Kidney (tissue), 13 donors: ENCODE measurements at regions not wholly inside any gene's neighbourhood (a gene's known extent, or its start where the extent isn't known, plus 50 kb on each side); places are given as distances from the start of the nearest gene placed in this dataset.

Source experiments
- DNase-seq, 5 donors: peaks; one replicate each; pipeline ENCODE4 v3.0.0-alpha.2; 2013 to 2020
- FAIRE-seq: peaks from 2 replicates; lab custom pipeline; 2012; peaks lifted over from hg19 to GRCh38; lab: Jason Lieb, UNC
- H3K27ac ChIP-seq, 2 donors: one replicate each; pipeline ENCODE4 v1.7.0; 2013; ENCODE audit warnings: low read depth in 2 of 2, low read length in 2 of 2, inconsistent platforms in 1 of 2
- H3K27me3 ChIP-seq: one replicate; pipeline ENCODE4 v1.7.1; 2013; ENCODE audit warnings: low read length, inconsistent platforms; ENCODE audit not compliant: control insufficient read depth, insufficient read depth
- H3K36me3 ChIP-seq, 3 donors: one replicate each; pipeline versions ENCODE4 v1.7.0 to v1.7.1; 2013; ENCODE audit warnings: low read length in 3 of 3, control low read depth in 1 of 3, inconsistent platforms in 1 of 3; ENCODE audit not compliant: insufficient read depth in 3 of 3, control insufficient read depth in 2 of 3
- H3K4me1 ChIP-seq, 3 donors: one replicate each; pipeline versions ENCODE4 v1.7.0 to v1.7.1; 2013; ENCODE audit warnings: low read length in 3 of 3, inconsistent platforms in 1 of 3, low read depth in 1 of 3; ENCODE audit not compliant: control insufficient read depth in 2 of 3, insufficient read depth in 2 of 3
- H3K4me3 ChIP-seq, 3 donors: one replicate each; pipeline versions ENCODE4 v1.7.0 to v1.8.1; 2013; ENCODE audit warnings: low read length in 3 of 3, control low read depth in 1 of 3, inconsistent platforms in 1 of 3
- H3K9ac ChIP-seq, 3 donors: one replicate each; pipeline versions ENCODE4 v1.7.0 to v1.7.1; 2013; ENCODE audit warnings: low read length in 3 of 3, control low read depth in 1 of 3, inconsistent platforms in 1 of 3
- H3K9me3 ChIP-seq, 3 donors: one replicate each; pipeline versions ENCODE4 v1.7.0 to v1.7.1; 2013; ENCODE audit warnings: low read length in 3 of 3, control low read depth in 1 of 3, inconsistent platforms in 1 of 3; ENCODE audit not compliant: control insufficient read depth in 2 of 3, insufficient read depth in 1 of 3
- intact Hi-C: fragments of 100-400 bp; cut with DNase I; formaldehyde crosslinking; loops from one replicate; pipeline ENCODE4 v1.11.1; 2022
- TF ChIP-seq, protein P1 (sequence below): IDR thresholded peaks from 3 replicates; pipeline ENCODE4 v1.5.1; 2012; ENCODE audit warnings: mild to moderate bottlenecking, moderate library complexity, borderline replicate concordance; ENCODE audit not compliant: insufficient read depth; ENCODE audit errors: extremely low read depth
- donor health status: control.
- donor health status: control.
- donor health status: control.
- donor health status: control.
- donor health status: control.
- donor health status: DM: yes; HTN: yes; CAD: no.
- donor health status: Normal renal cell carcinoma (clear cell type).

DNA sequence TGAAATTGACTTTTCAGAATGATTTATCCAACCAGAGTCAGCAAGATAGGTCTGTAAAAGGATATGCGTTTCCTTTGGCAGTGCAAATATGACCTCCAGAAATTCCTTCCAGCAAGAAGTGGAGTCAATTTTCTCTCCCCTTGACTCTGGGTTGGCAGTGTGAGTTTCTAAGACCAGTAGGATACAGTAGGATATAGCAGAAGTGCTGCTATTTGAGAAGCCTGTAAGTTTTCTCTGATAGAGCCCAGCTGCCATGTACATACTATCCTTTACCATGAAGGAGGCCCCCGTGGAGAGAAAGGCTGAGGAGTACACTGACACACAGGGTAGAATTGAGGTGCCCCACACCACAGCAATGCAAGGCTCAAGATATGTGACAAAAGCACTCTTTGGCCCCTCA is 409.1 kb upstream of the PDZRN3 start:
- Histone ChIP-seq H3K4me3 (no peak overlapping the region), H3K9ac (no peak overlapping the region), H3K27ac (no peak overlapping the region), H3K9me3 (no peaks in the 10 kb centered on the region), H3K4me1 (no peaks in the 10 kb centered on the region), H3K27me3 (no peaks in the 10 kb centered on the region), H3K36me3 (no peaks in the 10 kb centered on the region)
- intact Hi-C loops, result no loop called here
- TF ChIP-seq, protein P1, sequence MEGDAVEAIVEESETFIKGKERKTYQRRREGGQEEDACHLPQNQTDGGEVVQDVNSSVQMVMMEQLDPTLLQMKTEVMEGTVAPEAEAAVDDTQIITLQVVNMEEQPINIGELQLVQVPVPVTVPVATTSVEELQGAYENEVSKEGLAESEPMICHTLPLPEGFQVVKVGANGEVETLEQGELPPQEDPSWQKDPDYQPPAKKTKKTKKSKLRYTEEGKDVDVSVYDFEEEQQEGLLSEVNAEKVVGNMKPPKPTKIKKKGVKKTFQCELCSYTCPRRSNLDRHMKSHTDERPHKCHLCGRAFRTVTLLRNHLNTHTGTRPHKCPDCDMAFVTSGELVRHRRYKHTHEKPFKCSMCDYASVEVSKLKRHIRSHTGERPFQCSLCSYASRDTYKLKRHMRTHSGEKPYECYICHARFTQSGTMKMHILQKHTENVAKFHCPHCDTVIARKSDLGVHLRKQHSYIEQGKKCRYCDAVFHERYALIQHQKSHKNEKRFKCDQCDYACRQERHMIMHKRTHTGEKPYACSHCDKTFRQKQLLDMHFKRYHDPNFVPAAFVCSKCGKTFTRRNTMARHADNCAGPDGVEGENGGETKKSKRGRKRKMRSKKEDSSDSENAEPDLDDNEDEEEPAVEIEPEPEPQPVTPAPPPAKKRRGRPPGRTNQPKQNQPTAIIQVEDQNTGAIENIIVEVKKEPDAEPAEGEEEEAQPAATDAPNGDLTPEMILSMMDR, result no peak
- DNase-seq, result peak in 3 of 5 donors; percentile 48 to 80 (median 75)
- no peak for FAIRE-seq

DNA sequence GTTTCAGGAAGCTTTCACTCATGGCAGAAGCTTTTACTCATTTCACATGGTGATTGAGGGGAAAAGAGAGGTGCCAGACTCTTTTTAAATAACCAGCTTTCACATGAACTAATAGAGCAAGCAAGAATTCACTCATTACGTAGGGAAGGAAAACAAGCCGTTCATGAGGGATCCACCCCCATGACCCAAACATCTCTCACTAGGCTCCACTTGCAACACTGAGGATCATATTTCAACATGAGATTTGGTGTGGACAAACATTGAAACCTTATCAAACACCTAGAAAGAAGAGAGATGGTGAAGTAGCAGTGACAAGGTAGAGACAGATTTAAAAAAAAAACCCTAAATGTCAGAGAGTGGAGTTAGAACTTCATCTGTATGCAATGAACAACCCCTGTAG is 408.6 kb upstream of the PDZRN3 start:
- Histone ChIP-seq H3K27ac (no peak overlapping the region), H3K36me3 (no peaks in the 10 kb centered on the region), H3K9ac (no peak overlapping the region), H3K9me3 (no peaks in the 10 kb centered on the region), H3K27me3 (no peaks in the 10 kb centered on the region), H3K4me3 (no peak overlapping the region), H3K4me1 (no peaks in the 10 kb centered on the region)
- TF ChIP-seq, protein P1, result no peak
- DNase-seq (peak in 3 of 5 donors; percentile 18 to 53 (median 51)), FAIRE-seq (no peak)
- intact Hi-C loops, result no loop called here

DNA sequence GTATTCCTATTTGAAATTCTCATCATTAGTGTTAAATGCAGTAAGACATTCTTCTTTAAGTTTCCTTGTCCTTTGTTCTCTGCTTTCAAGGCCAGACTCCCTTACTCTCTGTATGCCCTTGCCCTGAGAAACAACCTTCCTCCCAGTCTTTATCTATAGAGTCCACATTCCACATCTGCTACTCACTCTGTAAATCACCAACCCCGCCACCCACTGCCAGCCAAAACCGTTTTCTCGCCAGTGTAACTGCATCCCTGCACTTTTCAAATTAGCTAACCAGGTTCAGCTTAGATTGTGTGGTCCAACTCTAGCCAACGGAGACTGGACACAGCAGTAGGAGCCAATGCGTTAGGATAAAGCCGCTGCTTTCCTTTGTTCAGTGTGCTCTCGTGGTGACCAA is 402.4 kb upstream of the PDZRN3 start:
- FAIRE-seq, result no peak
- no peak overlapping the region for H3K9ac ChIP-seq
- intact Hi-C loops, result no loop called here
- TF ChIP-seq, protein P1, result no peak
- DNase-seq, result no peak
- H3K4me1 ChIP-seq, result no peaks in the 10 kb centered on the region
- no peak overlapping the region for H3K4me3 ChIP-seq
- no peaks in the 10 kb centered on the region for H3K27me3 ChIP-seq
- no peaks in the 10 kb centered on the region for H3K36me3 ChIP-seq
- no peaks in the 10 kb centered on the region for H3K9me3 ChIP-seq
- H3K27ac ChIP-seq, result no peak overlapping the region

DNA sequence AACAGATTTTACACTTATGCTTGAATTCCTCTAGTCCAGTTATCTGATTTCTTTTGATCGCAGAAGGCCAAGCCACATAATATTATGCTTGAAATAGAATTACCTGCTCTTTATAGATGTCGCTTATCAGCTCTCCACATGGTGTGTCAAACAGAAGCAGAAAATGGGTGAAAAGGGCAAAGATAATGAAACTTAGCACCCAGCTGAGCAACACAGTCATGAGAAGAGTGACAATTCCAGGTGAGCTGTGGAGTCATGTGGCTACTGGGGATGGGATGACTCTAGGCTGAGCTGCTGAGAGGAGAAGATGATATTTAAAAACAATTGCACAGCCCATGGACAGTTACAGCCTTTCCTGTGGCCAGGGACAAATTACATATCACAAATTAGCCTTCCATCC is 398.7 kb upstream of the PDZRN3 start:
- H3K9me3 ChIP-seq, result no peaks in the 10 kb centered on the region
- H3K36me3 ChIP-seq, result no peaks in the 10 kb centered on the region
- no peaks in the 10 kb centered on the region for H3K4me1 ChIP-seq
- TF ChIP-seq, protein P1, result no peak
- no peak overlapping the region for H3K27ac ChIP-seq
- no peak overlapping the region for H3K4me3 ChIP-seq
- intact Hi-C loops, result no loop called here
- no peaks in the 10 kb centered on the region for H3K27me3 ChIP-seq
- DNase-seq, result no peak
- no peak overlapping the region for H3K9ac ChIP-seq
- no peak for FAIRE-seq
